HepG2 (cell line): ENCODE measurements at regions not wholly inside any gene's neighbourhood (a gene's known extent, or its start where the extent isn't known, plus 50 kb on each side); places are given as distances from the start of the nearest gene placed in this dataset.

ENCODE experiments used
- ATAC-seq: fragments of 200-7000 bp; cut with Tn5 transposase; 3 replicates; pipeline ENCODE4 v1.9.1; 2020; ENCODE audit warnings: mild to moderate bottlenecking, moderate library complexity
- BruUV-seq: library from RNA; stranded (reverse); fragments of 400-500 nt; replicated peaks from 2 replicates; lab custom pipeline; 2021; lab: Mats Ljungman, UMichigan
- CTCF ChIA-PET: fragments of 300-600 bp; formaldehyde crosslinking; extraction: SDS; loops from one replicate; lab custom pipeline; 2021; ENCODE audit warnings: low total read pairs, inconsistent platforms, low intra/inter-chr PET ratio; lab: Yijun Ruan, JAX
- POLR2A ChIA-PET: fragments of 350-600 bp; sonication (Branson Sonifier 250); formaldehyde crosslinking; loops from one replicate; lab custom pipeline; 2020; ENCODE audit warnings: antibody characterized with exemption, inconsistent platforms; lab: Yijun Ruan, JAX
- DNase-seq: peaks from one replicate; pipeline ENCODE4 v3.0.0-alpha.2; 2015; ENCODE audit warnings: low spot score
- FAIRE-seq: peaks from 3 replicates; lab custom pipeline; 2011; peaks lifted over from hg19 to GRCh38; lab: Jason Lieb, UNC
- H2AFZ ChIP-seq: one replicate; pipeline ENCODE4 v1.6.1; 2011; ENCODE audit warnings: low read length, inconsistent platforms
- H3K27ac ChIP-seq: fragments of 300-600 bp; 3 replicates; pipeline ENCODE4 v1.8.0; 2011; ENCODE audit warnings: mixed run types, mild to moderate bottlenecking, mixed read lengths, low read length, inconsistent platforms; ENCODE audit not compliant: insufficient read depth; ENCODE audit errors: extremely low read length
- H3K27me3 ChIP-seq, 2 experiments: fragments of 200-600 bp in 1 of 2; 2 replicates in 1 of 2; 3 replicates in 1 of 2; pipeline versions ENCODE4 v1.6.0 to v1.8.0; 2011; ENCODE audit warnings: low read length in 2 of 2, mild to moderate bottlenecking in 2 of 2, moderate library complexity in 2 of 2, inconsistent platforms in 1 of 2; ENCODE audit not compliant: insufficient read depth in 2 of 2, control insufficient read depth in 1 of 2
- H3K36me3 ChIP-seq, 2 experiments: fragments of 200-600 bp in 1 of 2; replicated peaks in 1 of 2; 2 replicates in 1 of 2; 3 replicates in 1 of 2; pipeline versions ENCODE4 v1.5.1 to v1.8.0; 2011; ENCODE audit warnings: low read length in 2 of 2, inconsistent platforms in 1 of 2; ENCODE audit not compliant: insufficient read depth in 2 of 2, control insufficient read depth in 1 of 2
- H3K4me1 ChIP-seq: 2 replicates; pipeline ENCODE4 v1.5.1; 2012; ENCODE audit warnings: low read length, inconsistent platforms; ENCODE audit not compliant: insufficient read depth
- H3K4me2 ChIP-seq: 2 replicates; pipeline ENCODE4 v1.6.0; 2011; ENCODE audit warnings: low read depth, low read length, inconsistent platforms
- H3K4me3 ChIP-seq, 3 experiments: fragments of 200-600 bp in 1 of 3; sonication (generic), shearing (Covaris generic) in 1 of 3; replicated peaks in 1 of 3; 2 replicates each; pipeline ENCODE4 v1.5.1; 2011 to 2016; ENCODE audit warnings: low read length in 3 of 3, inconsistent platforms in 2 of 3, low read depth in 2 of 3, mild to moderate bottlenecking in 2 of 3, control low read depth in 1 of 3, mixed read lengths in 1 of 3; ENCODE audit not compliant: insufficient read depth in 1 of 3
- H3K79me2 ChIP-seq: one replicate; pipeline ENCODE4 v1.6.1; 2011; ENCODE audit warnings: low read length, inconsistent platforms; ENCODE audit not compliant: insufficient read depth
- H3K9ac ChIP-seq: 2 replicates; pipeline ENCODE4 v1.6.0; 2011; ENCODE audit warnings: mild to moderate bottlenecking, low read depth, low read length, inconsistent platforms; ENCODE audit not compliant: insufficient read depth
- H3K9me3 ChIP-seq: 2 replicates; pipeline ENCODE4 v1.5.1; 2012; ENCODE audit warnings: mild to moderate bottlenecking, low read length
- H4K20me1 ChIP-seq: 2 replicates; pipeline ENCODE4 v1.6.0; 2011; ENCODE audit warnings: inconsistent platforms, mild to moderate bottlenecking, low read length, moderate library complexity; ENCODE audit not compliant: insufficient read depth
- BHLHE40 ChIP-seq: IDR thresholded peaks from 2 replicates; pipeline ENCODE4 v1.6.1; 2011; ENCODE audit warnings: low read length, improper control_type of control experiment
- CENPT ChIP-seq: sonication (generic); formaldehyde crosslinking; IDR thresholded peaks from 2 replicates; pipeline ENCODE4 v1.8.0; 2022; ENCODE audit warnings: low read depth, mild to moderate bottlenecking, moderate library complexity, missing genetic modification reagents
- ETS1 ChIP-seq: sonication (generic); formaldehyde crosslinking; IDR thresholded peaks from 2 replicates; pipeline ENCODE4 v1.4.0; 2020; ENCODE audit warnings: missing genetic modification reagents
- FOXM1 ChIP-seq: sonication (generic); formaldehyde crosslinking; IDR thresholded peaks from 2 replicates; pipeline ENCODE4 v1.5.0; 2020; ENCODE audit warnings: missing genetic modification reagents
- HNRNPH1 ChIP-seq: fragments of 200-400 bp; formaldehyde crosslinking; optimal IDR thresholded peaks from 2 replicates; pipeline ENCODE3; 2017; ENCODE audit warnings: mild to moderate bottlenecking, low read depth, low read length
- KLF6 ChIP-seq: IDR thresholded peaks from 2 replicates; pipeline ENCODE4 v1.8.0; 2016; ENCODE audit warnings: missing biosample characterization, missing genetic modification reagents
- MTA1 ChIP-seq: sonication (generic); formaldehyde crosslinking; IDR thresholded peaks from 2 replicates; pipeline ENCODE4 v1.4.0; 2020; ENCODE audit warnings: missing genetic modification reagents, mild to moderate bottlenecking, borderline replicate concordance
- TAF1 ChIP-seq: sonication (generic); formaldehyde crosslinking; IDR thresholded peaks from 2 replicates; pipeline ENCODE4 v1.4.0; 2020; ENCODE audit warnings: missing genetic modification reagents
- TAF15 ChIP-seq: fragments of 200-400 bp; formaldehyde crosslinking; IDR thresholded peaks from one replicate; pipeline ENCODE4 v1.6.1; 2018; ENCODE audit warnings: mild to moderate bottlenecking, low read depth, low read length; ENCODE audit not compliant: poor library complexity, severe bottlenecking
- ZBTB7B ChIP-seq: sonication (generic); formaldehyde crosslinking; IDR thresholded peaks from 2 replicates; pipeline ENCODE4 v1.4.0; 2020; ENCODE audit warnings: missing genetic modification reagents
- ZNF510 ChIP-seq: sonication (generic); formaldehyde crosslinking; IDR thresholded peaks from 2 replicates; pipeline ENCODE4 v1.4.0; 2020; ENCODE audit warnings: low read depth, mild to moderate bottlenecking, missing genetic modification reagents
- ZNF615 ChIP-seq: sonication (generic); formaldehyde crosslinking; IDR thresholded peaks from 2 replicates; pipeline ENCODE4 v1.5.0; 2020; ENCODE audit warnings: mild to moderate bottlenecking, missing genetic modification reagents, borderline replicate concordance
- ZNF800 ChIP-seq: sonication (generic); formaldehyde crosslinking; IDR thresholded peaks from 2 replicates; pipeline ENCODE4 v1.4.0; 2020; ENCODE audit warnings: missing genetic modification reagents
- WGBS: methylation state at CpG from one replicate; pipeline ENCODE4 v1.1.6; 2017; ENCODE audit warnings: low lambda C conversion rate; 5-methylcytosine and 5-hydroxymethylcytosine counted together
- in situ Hi-C: cut with HindIII; loops from 2 replicates; pipeline ENCODE4 v1.10.0; 2017; ENCODE audit warnings: low pct_unique_long_range_greater_than_20kb; ENCODE audit not compliant: extremely low pct_ligation_motif_present
- intact Hi-C: fragments of 100-400 bp; cut with micrococcal nuclease; formaldehyde crosslinking; loops from one replicate; pipeline ENCODE4 v1.10.0; 2022; ENCODE audit not compliant: unreplicated experiment
- TF ChIP-seq, protein P1 (sequence below): sonication (generic); formaldehyde crosslinking; IDR thresholded peaks from 2 replicates; pipeline ENCODE4 v1.4.0; 2020; ENCODE audit warnings: missing genetic modification reagents, borderline replicate concordance

DNA sequence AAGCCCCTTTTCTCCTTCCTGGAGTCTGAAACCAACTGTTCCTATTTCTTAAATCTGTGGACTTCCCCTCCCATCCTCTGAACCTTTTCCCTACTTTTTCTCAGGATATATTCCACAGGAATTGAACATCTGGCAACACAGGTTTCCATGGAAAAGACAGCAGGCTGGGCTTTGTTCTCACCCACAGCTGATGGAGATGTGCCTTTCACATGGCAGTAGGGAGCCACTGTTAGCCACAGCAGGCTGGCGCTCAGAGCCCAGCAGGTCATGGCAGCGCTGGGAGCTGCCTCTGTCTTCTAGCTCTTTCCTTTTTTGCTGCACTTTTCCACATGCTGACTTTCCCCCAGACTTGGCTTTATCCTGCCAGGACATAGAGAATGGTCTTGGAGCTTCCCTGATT lies 116.4 kb upstream of the NLRP1 start:
- no peaks in the 10 kb centered on the region for H4K20me1 ChIP-seq
- intact Hi-C loops (loop anchor here (10.0 kb wide), 1 partner anchor 116 kb away; the partner anchor contains the start of gene NLRP1), in situ Hi-C loops (loop anchor here (25.0 kb wide), 1 partner anchor 712 kb away; no protein-coding TSS in a partner anchor)
- POLR2A ChIA-PET, result no interaction called here
- no peaks in the 10 kb centered on the region for H3K4me1 ChIP-seq
- no peak overlapping the region for H3K4me2 ChIP-seq
- no peak overlapping the region for H3K27ac ChIP-seq
- no peaks in the 10 kb centered on the region for H3K27me3 ChIP-seq
- FAIRE-seq, result no peak
- no TSS peak for BruUV-seq
- TF ChIP-seq CENPT (CRISPR knock-in tag) (no peak), ZBTB7B (CRISPR knock-in tag) (no peak), KLF6 (CRISPR knock-in tag) (no peak), BHLHE40 (no peak), HNRNPH1 (no peak), ZNF510 (no peak), TAF15 (no peak), ZNF615 (no peak), MTA1 (CRISPR knock-in tag) (no peak), ZNF800 (CRISPR knock-in tag) (no peak), FOXM1 (CRISPR knock-in tag) (no peak), TAF1 (CRISPR knock-in tag) (no peak), ETS1 (CRISPR knock-in tag) (no peak)
- TF ChIP-seq, protein P1, sequence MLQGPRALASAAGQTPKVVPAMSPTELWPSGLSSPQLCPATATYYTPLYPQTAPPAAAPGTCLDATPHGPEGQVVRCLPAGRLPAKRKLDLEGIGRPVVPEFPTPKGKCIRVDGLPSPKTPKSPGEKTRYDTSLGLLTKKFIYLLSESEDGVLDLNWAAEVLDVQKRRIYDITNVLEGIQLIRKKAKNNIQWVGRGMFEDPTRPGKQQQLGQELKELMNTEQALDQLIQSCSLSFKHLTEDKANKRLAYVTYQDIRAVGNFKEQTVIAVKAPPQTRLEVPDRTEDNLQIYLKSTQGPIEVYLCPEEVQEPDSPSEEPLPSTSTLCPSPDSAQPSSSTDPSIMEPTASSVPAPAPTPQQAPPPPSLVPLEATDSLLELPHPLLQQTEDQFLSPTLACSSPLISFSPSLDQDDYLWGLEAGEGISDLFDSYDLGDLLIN, result no peak
- no peaks in the 10 kb centered on the region for H3K79me2 ChIP-seq
- DNase-seq, result no peak
- H2AFZ ChIP-seq, result no peak overlapping the region
- 21% methylated on average over 2 of the region's 2 CpGs for WGBS
- no peak overlapping the region for H3K9ac ChIP-seq
- no peaks in the 10 kb centered on the region for H3K36me3 ChIP-seq
- CTCF ChIA-PET, result no interaction called here
- H3K4me3 ChIP-seq, result no peak overlapping the region
- no peaks in the 10 kb centered on the region for H3K9me3 ChIP-seq
- no peak for ATAC-seq
